Panc1 (cell line): ENCODE measurements at regions not wholly inside any gene's neighbourhood (a gene's known extent, or its start where the extent isn't known, plus 50 kb on each side); places are given as distances from the start of the nearest gene placed in this dataset.

Experiments
- CTCF ChIP-seq: fragments of 450-650 bp; IDR thresholded peaks from 2 replicates; pipeline ENCODE4 v1.5.1; 2017; ENCODE audit warnings: mild to moderate bottlenecking
- TF ChIP-seq, protein P1 (sequence below), 2 experiments: IDR thresholded peaks; 2 replicates each; pipeline ENCODE4 v1.6.1; 2011 to 2012; ENCODE audit warnings: low read depth in 2 of 2, control low read depth in 1 of 2, low read length in 1 of 2, mild to moderate bottlenecking in 1 of 2, moderate library complexity in 1 of 2; ENCODE audit not compliant: insufficient read depth in 1 of 2

DNA sequence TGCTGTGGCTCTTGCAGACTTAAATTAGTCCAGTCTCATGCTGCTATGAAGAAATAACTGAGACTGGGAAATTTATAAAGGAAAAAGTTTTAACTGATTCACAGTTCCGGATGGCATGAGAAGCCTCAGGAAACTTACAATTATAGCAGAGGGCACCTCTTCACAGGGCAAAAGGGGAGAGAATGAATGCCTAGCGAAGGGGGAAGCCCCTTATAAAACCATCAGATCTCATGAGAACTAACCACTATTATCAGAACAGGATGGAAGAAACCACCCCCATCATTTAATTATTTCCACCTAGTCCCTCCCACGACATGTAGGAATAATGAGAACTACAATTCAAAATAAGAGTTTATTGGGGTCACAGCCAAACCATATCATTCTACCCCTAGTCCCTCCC lies 91.4 kb downstream of the GPR174 start:
- TF ChIP-seq CTCF, result no peak
- TF ChIP-seq, protein P1, sequence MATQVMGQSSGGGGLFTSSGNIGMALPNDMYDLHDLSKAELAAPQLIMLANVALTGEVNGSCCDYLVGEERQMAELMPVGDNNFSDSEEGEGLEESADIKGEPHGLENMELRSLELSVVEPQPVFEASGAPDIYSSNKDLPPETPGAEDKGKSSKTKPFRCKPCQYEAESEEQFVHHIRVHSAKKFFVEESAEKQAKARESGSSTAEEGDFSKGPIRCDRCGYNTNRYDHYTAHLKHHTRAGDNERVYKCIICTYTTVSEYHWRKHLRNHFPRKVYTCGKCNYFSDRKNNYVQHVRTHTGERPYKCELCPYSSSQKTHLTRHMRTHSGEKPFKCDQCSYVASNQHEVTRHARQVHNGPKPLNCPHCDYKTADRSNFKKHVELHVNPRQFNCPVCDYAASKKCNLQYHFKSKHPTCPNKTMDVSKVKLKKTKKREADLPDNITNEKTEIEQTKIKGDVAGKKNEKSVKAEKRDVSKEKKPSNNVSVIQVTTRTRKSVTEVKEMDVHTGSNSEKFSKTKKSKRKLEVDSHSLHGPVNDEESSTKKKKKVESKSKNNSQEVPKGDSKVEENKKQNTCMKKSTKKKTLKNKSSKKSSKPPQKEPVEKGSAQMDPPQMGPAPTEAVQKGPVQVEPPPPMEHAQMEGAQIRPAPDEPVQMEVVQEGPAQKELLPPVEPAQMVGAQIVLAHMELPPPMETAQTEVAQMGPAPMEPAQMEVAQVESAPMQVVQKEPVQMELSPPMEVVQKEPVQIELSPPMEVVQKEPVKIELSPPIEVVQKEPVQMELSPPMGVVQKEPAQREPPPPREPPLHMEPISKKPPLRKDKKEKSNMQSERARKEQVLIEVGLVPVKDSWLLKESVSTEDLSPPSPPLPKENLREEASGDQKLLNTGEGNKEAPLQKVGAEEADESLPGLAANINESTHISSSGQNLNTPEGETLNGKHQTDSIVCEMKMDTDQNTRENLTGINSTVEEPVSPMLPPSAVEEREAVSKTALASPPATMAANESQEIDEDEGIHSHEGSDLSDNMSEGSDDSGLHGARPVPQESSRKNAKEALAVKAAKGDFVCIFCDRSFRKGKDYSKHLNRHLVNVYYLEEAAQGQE (IDR thresholded peaks at IDR 0.05; ENCODE audit: insufficient read depth in 1 of 2, low read depth in 2 of 2, low read length in 1 of 2), result no peak
